ENCODE measurements at regions not wholly inside any gene's neighbourhood (a gene's known extent, or its start where the extent isn't known, plus 50 kb on each side); places are given as distances from the start of the nearest gene placed in this dataset.

- no peaks in the 10 kb centered on the region for H3K79me1 ChIP-seq (replicated peaks; ENCODE audit: low read length, poor library complexity, severe bottlenecking)
- no peak overlapping the region for H2BK12ac ChIP-seq (ENCODE audit: low read length in 2 of 2)
- H3K4me3 ChIP-seq (ENCODE audit: insufficient read depth in 1 of 2, low read depth in 1 of 2, low read length in 2 of 2): no peak overlapping the region
- H2AFZ ChIP-seq (ENCODE audit: low read depth, low read length): no peak overlapping the region
- no peak overlapping the region for H3K18ac ChIP-seq (ENCODE audit: low read depth in 1 of 2, low read length in 2 of 2)
- no peak overlapping the region for H3K4me2 ChIP-seq (ENCODE audit: low read length, poor library complexity, severe bottlenecking)
- no peak overlapping the region for H4K8ac ChIP-seq (ENCODE audit: low read length)
- no peaks in the 10 kb centered on the region for H3K27me3 ChIP-seq (ENCODE audit: control insufficient read depth in 1 of 2, insufficient read depth in 1 of 2, low read length in 2 of 2)
- H3K9me3 ChIP-seq (ENCODE audit: control insufficient read depth, low read length): no peaks in the 10 kb centered on the region
- no peak overlapping the region for H2BK5ac ChIP-seq (ENCODE audit: low read depth, low read length, poor library complexity, severe bottlenecking)
- no peak overlapping the region for H3K27ac ChIP-seq (ENCODE audit: low read length, poor library complexity, severe bottlenecking)
- H2BK120ac ChIP-seq (ENCODE audit: low read depth, low read length): no peak overlapping the region
- no peak overlapping the region for H3K23ac ChIP-seq (ENCODE audit: low read length in 2 of 2)
- WGBS: no CpG with 5 or more reads among the region's 3 CpGs
- H4K91ac ChIP-seq (ENCODE audit: low read length): no peak overlapping the region
- H3K4ac ChIP-seq (ENCODE audit: low read depth in 1 of 2, low read length in 2 of 2): no peak overlapping the region
- H3K4me1 ChIP-seq (ENCODE audit: control insufficient read depth, insufficient read depth, low read depth, low read length): no peaks in the 10 kb centered on the region
- H3K14ac ChIP-seq (ENCODE audit: low read length in 2 of 2): no peak overlapping the region
- H2BK15ac ChIP-seq (ENCODE audit: low read depth, poor library complexity, severe bottlenecking): no peak overlapping the region
- DNase-seq: no peak
- no peak overlapping the region for H2AK5ac ChIP-seq (ENCODE audit: low read length, severe bottlenecking)
- H3K9ac ChIP-seq (ENCODE audit: low read length): no peak overlapping the region
- no peaks in the 10 kb centered on the region for H3K36me3 ChIP-seq (ENCODE audit: control insufficient read depth in 1 of 2, insufficient read depth in 2 of 2, low read depth in 1 of 2, low read length in 2 of 2)
Measured at GRCh38 chrX:139023531-139023930, 312.0 kb upstream of the FGF13 start.

DNA sequence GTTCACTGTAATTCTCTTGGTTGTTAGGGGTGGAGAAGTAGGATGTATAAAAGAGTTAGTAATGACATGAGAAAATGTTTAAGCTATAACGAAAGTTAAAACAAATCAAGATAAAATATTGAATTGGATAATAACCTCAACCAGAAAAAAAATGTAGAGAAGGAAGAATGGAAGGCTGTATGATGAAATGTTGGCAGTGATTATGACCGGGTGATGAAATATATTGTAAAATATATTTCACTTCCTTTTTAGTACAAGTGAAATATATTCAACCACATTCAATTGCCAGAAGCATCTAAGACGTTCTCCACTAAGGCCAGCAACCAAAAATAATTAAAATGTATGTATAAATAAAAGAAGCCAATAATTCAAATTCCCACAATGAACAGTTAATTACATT is 309.3 kb upstream of the FGF13 start:
- no peak overlapping the region for H2AK5ac ChIP-seq (ENCODE audit: low read length, severe bottlenecking)
- H3K18ac ChIP-seq (ENCODE audit: low read depth in 1 of 2, low read length in 2 of 2): no peak overlapping the region
- H2BK120ac ChIP-seq (ENCODE audit: low read depth, low read length): no peak overlapping the region
- H2BK12ac ChIP-seq (ENCODE audit: low read length in 2 of 2): no peak overlapping the region
- no peak overlapping the region for H2BK5ac ChIP-seq (ENCODE audit: low read depth, low read length, poor library complexity, severe bottlenecking)
- H3K9me3 ChIP-seq (ENCODE audit: control insufficient read depth, low read length): peaks cover under 1% of the 10 kb centered on the region
- no peak overlapping the region for H3K4me3 ChIP-seq (ENCODE audit: insufficient read depth in 1 of 2, low read depth in 1 of 2, low read length in 2 of 2)
- H4K91ac ChIP-seq (ENCODE audit: low read length): no peak overlapping the region
- no peak overlapping the region for H3K4ac ChIP-seq (ENCODE audit: low read depth in 1 of 2, low read length in 2 of 2)
- H2BK15ac ChIP-seq (ENCODE audit: low read depth, poor library complexity, severe bottlenecking): no peak overlapping the region
- no peak overlapping the region for H3K14ac ChIP-seq (ENCODE audit: low read length in 2 of 2)
- no peak overlapping the region for H4K8ac ChIP-seq (ENCODE audit: low read length)
- H3K27me3 ChIP-seq (ENCODE audit: control insufficient read depth in 1 of 2, insufficient read depth in 1 of 2, low read length in 2 of 2): no peaks in the 10 kb centered on the region
- WGBS: no CpG with 5 or more reads among the region's 3 CpGs
- no peak overlapping the region for H3K27ac ChIP-seq (ENCODE audit: low read length, poor library complexity, severe bottlenecking)
- no peaks in the 10 kb centered on the region for H3K36me3 ChIP-seq (ENCODE audit: control insufficient read depth in 1 of 2, insufficient read depth in 2 of 2, low read depth in 1 of 2, low read length in 2 of 2)
- no peak overlapping the region for H3K9ac ChIP-seq (ENCODE audit: low read length)
- no peak overlapping the region for H3K4me2 ChIP-seq (ENCODE audit: low read length, poor library complexity, severe bottlenecking)
- no peaks in the 10 kb centered on the region for H3K79me1 ChIP-seq (replicated peaks; ENCODE audit: low read length, poor library complexity, severe bottlenecking)
- H2AFZ ChIP-seq (ENCODE audit: low read depth, low read length): no peak overlapping the region
- H3K23ac ChIP-seq (ENCODE audit: low read length in 2 of 2): no peak overlapping the region
- DNase-seq: no peak
- no peaks in the 10 kb centered on the region for H3K4me1 ChIP-seq (ENCODE audit: control insufficient read depth, insufficient read depth, low read depth, low read length)

DNA sequence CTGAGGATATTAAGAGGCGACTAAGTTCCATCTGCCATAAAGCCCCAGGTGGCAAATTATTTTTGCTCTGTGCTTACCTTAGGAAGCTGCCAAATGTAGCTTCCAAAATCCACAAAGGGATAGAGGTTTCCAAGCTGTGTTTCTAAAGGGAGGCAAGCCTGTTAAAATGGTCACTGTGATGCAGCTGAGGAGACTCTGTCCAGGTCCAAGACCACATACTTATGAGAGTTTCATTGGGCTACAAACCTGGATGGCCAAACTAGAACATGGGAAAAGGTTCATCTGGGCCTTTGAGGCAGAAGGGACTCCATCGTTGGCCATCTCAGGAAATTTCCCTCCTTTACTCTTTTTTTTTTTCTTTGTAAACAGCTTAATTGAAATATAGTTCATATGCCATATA is 306.9 kb upstream of the FGF13 start:
- 82% methylated on average over 1 of the region's 2 CpGs for WGBS
- DNase-seq: no peak
- H2BK5ac ChIP-seq (ENCODE audit: low read depth, low read length, poor library complexity, severe bottlenecking): no peak overlapping the region

DNA sequence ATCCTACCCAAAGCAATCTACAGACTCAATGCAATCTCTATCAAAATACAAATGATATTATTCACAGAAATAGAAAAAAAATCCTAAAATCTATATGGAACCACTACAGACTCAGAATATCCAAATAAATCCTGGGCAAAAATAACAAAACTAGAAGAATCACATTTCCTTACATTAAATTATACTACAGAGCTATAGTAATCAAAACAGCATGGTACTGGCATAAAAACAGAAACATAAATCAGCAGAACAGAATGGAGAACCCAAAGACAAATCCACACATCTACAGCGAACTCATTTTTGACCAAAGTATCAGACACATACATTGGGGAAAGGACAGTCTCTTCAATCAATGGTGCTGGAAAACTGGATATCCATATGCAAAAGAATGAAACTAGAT is 304.1 kb upstream of the FGF13 start:
- Histone ChIP-seq H3K27ac (ENCODE audit: low read length, poor library complexity, severe bottlenecking) (no peak overlapping the region), H2AK5ac (ENCODE audit: low read length, severe bottlenecking) (no peak overlapping the region), H3K27me3 (ENCODE audit: control insufficient read depth in 1 of 2, insufficient read depth in 1 of 2, low read length in 2 of 2) (no peaks in the 10 kb centered on the region), H3K23ac (ENCODE audit: low read length in 2 of 2) (no peak overlapping the region), H3K4me3 (ENCODE audit: insufficient read depth in 1 of 2, low read depth in 1 of 2, low read length in 2 of 2) (no peak overlapping the region), H2BK120ac (ENCODE audit: low read depth, low read length) (no peak overlapping the region), H3K14ac (ENCODE audit: low read length in 2 of 2) (no peak overlapping the region), H2BK12ac (ENCODE audit: low read length in 2 of 2) (no peak overlapping the region), H3K36me3 (ENCODE audit: control insufficient read depth in 1 of 2, insufficient read depth in 2 of 2, low read depth in 1 of 2, low read length in 2 of 2) (no peaks in the 10 kb centered on the region), H3K4me1 (ENCODE audit: control insufficient read depth, insufficient read depth, low read depth, low read length) (no peaks in the 10 kb centered on the region), H3K9ac (ENCODE audit: low read length) (no peak overlapping the region), H2BK15ac (ENCODE audit: low read depth, poor library complexity, severe bottlenecking) (no peak overlapping the region), H3K18ac (ENCODE audit: low read depth in 1 of 2, low read length in 2 of 2) (no peak overlapping the region), H3K9me3 (ENCODE audit: control insufficient read depth, low read length) (peaks cover 24% of the 10 kb centered on the region), H3K4ac (ENCODE audit: low read depth in 1 of 2, low read length in 2 of 2) (no peak overlapping the region), H2AFZ (ENCODE audit: low read depth, low read length) (no peak overlapping the region), H4K8ac (ENCODE audit: low read length) (no peak overlapping the region), H2BK5ac (ENCODE audit: low read depth, low read length, poor library complexity, severe bottlenecking) (no peak overlapping the region), H3K4me2 (ENCODE audit: low read length, poor library complexity, severe bottlenecking) (no peak overlapping the region), H3K79me1 (replicated peaks; ENCODE audit: low read length, poor library complexity, severe bottlenecking) (no peaks in the 10 kb centered on the region), H4K91ac (ENCODE audit: low read length) (no peak overlapping the region)
- WGBS: 63% methylated on average over 1 of the region's 1 CpG
- no peak for DNase-seq

More for the DNA sequence above, 306.9 kb upstream of the FGF13 start:
- Histone ChIP-seq H3K27me3 (ENCODE audit: control insufficient read depth in 1 of 2, insufficient read depth in 1 of 2, low read length in 2 of 2) (no peaks in the 10 kb centered on the region), H3K9me3 (ENCODE audit: control insufficient read depth, low read length) (peaks cover 18% of the 10 kb centered on the region), H3K4me2 (ENCODE audit: low read length, poor library complexity, severe bottlenecking) (no peak overlapping the region), H2AFZ (ENCODE audit: low read depth, low read length) (no peak overlapping the region), H3K14ac (ENCODE audit: low read length in 2 of 2) (no peak overlapping the region), H4K8ac (ENCODE audit: low read length) (no peak overlapping the region), H3K4me3 (ENCODE audit: insufficient read depth in 1 of 2, low read depth in 1 of 2, low read length in 2 of 2) (no peak overlapping the region), H2BK15ac (ENCODE audit: low read depth, poor library complexity, severe bottlenecking) (no peak overlapping the region), H3K27ac (ENCODE audit: low read length, poor library complexity, severe bottlenecking) (no peak overlapping the region), H4K91ac (ENCODE audit: low read length) (no peak overlapping the region), H3K18ac (ENCODE audit: low read depth in 1 of 2, low read length in 2 of 2) (no peak overlapping the region), H3K36me3 (ENCODE audit: control insufficient read depth in 1 of 2, insufficient read depth in 2 of 2, low read depth in 1 of 2, low read length in 2 of 2) (no peaks in the 10 kb centered on the region), H3K79me1 (replicated peaks; ENCODE audit: low read length, poor library complexity, severe bottlenecking) (no peaks in the 10 kb centered on the region), H2BK120ac (ENCODE audit: low read depth, low read length) (no peak overlapping the region), H2AK5ac (ENCODE audit: low read length, severe bottlenecking) (no peak overlapping the region), H3K9ac (ENCODE audit: low read length) (no peak overlapping the region), H3K4me1 (ENCODE audit: control insufficient read depth, insufficient read depth, low read depth, low read length) (no peaks in the 10 kb centered on the region), H3K23ac (ENCODE audit: low read length in 2 of 2) (no peak overlapping the region), H2BK12ac (ENCODE audit: low read length in 2 of 2) (no peak overlapping the region), H3K4ac (ENCODE audit: low read depth in 1 of 2, low read length in 2 of 2) (no peak overlapping the region)
